AG09309 (cell line): ENCODE measurements at regions not wholly inside any gene's neighbourhood (a gene's known extent, or its start where the extent isn't known, plus 50 kb on each side); places are given as distances from the start of the nearest gene placed in this dataset.

Source experiments
- DNase-seq: peaks from one replicate; pipeline ENCODE4 v3.0.0-alpha.2; 2010; ENCODE audit warnings: low read depth
- H3K4me3 ChIP-seq: 2 replicates; pipeline ENCODE4 v1.5.1; 2011; ENCODE audit warnings: mild to moderate bottlenecking, low read depth, low read length, moderate library complexity; ENCODE audit not compliant: control insufficient read depth
- CTCF ChIP-seq: IDR thresholded peaks from 2 replicates; pipeline ENCODE4 v1.5.1; 2011; ENCODE audit warnings: mild to moderate bottlenecking, low read depth, low read length, inconsistent platforms; ENCODE audit not compliant: insufficient read depth, control insufficient read depth; ENCODE audit errors: missing control alignments

DNA sequence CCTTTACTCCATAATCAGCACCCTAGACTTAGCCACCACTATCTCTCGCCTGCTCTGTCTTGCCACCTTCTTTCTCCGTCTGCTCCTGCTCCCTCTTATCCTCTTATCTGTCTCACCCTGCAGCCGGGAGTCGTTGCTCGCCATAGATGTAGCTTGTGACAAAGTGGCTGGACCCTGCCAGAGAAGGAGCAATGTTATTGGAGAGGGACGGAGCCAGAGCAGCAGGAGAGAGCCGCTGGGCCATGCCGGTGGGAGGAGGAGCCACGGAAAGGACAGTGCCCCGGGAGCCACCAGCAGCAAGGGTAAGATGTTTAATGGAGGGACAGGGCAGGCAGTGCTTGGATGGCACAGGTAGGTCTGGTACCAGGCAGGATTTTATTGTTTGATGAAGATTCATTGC lies 137.3 kb downstream of the SEC61B start:
- no peak overlapping the region for H3K4me3 ChIP-seq
- TF ChIP-seq CTCF, result no peak
- no peak for DNase-seq

DNA sequence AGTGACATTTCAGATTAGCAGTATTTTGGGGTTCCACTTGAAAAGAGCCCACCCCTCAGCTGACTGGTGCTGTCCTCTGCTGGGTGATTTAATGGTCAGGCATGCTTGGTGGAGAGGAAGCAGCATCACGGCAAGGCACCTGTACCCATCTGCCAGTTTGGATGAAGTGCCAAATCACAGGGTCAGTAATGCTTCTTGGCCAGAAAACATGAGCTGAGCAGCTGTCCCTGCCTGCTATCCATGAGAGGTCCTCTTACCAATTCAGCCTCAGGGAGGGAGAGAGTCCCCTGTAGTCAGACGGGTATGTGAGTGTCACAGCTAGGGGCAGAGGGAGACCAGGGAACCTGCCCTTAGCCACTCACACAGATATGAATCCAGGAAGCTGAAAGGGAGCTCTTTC lies 137.9 kb downstream of the SEC61B start:
- no peak overlapping the region for H3K4me3 ChIP-seq
- no peak for TF ChIP-seq CTCF
- no peak for DNase-seq

DNA sequence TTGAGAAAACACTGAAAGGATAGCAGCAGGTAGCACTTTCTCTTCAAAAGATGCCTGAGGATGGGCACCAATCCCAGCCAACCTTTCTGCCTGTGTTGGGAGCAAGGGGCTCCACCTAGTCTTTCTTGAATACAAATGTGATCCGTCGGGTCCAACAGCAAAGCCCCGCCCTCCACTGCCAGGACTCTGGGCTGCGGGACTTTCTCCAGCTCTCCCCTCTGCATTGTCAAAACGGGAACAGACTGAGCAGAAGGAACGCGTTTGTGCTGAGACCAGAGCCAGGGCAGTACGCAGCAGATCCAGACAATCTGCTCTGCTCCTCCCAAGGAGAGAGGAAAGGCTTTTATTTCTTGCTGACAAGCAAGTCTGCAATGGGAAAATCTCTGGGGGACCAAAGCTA lies 139.7 kb downstream of the SEC61B start:
- no peak for DNase-seq
- TF ChIP-seq CTCF, result no peak
- no peak overlapping the region for H3K4me3 ChIP-seq

DNA sequence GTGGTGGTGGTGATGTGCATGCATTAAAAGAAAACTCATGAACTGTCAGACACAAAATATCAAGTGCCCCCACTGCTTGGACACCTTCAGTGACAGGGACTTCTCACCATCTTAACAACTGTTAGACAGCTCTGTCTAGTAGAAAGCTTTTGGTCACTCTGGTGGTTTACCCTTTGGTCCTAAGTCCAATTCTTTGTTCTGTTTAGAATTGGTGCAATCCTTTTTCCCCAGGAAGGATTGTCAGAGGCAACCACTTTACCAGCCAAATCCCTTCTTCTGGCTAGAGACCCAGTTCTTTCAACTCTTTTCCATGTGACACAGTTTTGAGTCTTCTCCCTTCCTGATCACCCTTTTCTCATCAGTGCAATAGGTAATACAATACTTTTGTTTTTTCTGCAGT lies 140.2 kb downstream of the SEC61B start:
- DNase-seq, result no peak
- TF ChIP-seq CTCF, result no peak
- H3K4me3 ChIP-seq, result no peak overlapping the region

- no peak for DNase-seq
- no peak overlapping the region for H3K4me3 ChIP-seq
- no peak for TF ChIP-seq CTCF
Measured at GRCh38 chr9:99363509-99363908, 141.4 kb downstream of the SEC61B start.

DNA sequence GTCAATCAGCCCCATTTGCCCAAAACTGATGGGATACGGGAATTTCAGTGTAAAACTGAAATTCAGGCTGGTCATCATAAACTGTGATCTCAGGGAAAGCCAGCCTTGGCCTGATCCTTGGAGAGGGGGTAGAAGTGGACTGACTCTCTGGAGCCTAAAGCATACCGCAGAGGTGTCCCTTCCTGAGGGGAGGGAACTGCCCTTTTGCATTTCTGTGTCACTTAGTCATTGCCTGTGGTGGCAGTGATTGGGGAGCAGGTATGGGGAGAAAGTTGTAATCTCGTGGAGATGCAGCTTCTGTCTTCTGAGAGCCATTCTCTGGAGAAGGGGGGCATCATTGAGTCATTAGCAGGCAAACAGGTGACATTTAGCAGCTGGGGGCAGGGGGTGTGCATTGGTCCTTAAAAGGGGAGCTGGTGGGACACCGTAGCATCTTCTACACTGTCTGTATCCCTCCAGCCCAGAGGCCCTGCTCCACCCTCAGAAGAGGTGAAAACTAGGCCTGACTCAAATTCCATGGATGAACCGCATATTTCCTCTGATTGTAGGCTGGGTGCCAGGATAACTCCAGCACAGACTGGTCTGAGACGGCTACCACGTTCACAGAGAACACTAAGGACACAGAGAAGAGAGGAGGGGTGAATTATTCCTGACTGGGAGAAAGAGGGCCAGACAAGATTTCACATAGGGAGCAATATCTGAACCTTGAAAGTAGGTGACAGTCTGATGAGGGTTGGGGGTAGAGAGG lies 143.3 kb downstream of the SEC61B start:
- no peak for DNase-seq
- H3K4me3 ChIP-seq, result no peak overlapping the region
- no peak for TF ChIP-seq CTCF

DNA sequence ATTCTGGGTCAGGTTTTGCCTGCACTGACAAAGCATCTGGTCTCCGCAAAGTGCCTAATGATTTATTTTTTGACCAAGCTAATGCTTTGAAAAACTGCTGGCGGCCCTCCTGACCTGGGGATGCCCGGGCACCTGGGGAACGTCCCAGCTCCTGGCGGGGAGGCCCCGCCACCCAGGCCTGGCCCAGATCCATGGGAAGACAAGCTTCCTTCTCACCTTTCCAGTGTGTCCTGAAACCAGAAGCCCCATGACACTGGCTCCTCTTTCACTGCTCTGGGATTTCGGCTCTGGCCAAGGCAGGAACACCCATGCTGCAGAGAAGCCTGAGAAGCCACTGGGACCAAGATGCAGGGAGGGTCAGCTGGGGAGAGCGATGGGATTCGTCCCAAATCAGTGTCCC lies 144.1 kb downstream of the SEC61B start:
- no peak for TF ChIP-seq CTCF
- DNase-seq, result no peak
- no peak overlapping the region for H3K4me3 ChIP-seq
